Glomerular endothelial cell (primary cell): ENCODE measurements at regions not wholly inside any gene's neighbourhood (a gene's known extent, or its start where the extent isn't known, plus 50 kb on each side); places are given as distances from the start of the nearest gene placed in this dataset.

Source experiments
- DNase-seq: peaks from one replicate; pipeline ENCODE4 v3.0.0-alpha.2; 2011; ENCODE audit warnings: low read depth, low spot score; ENCODE audit errors: extremely low read depth

- no peak for DNase-seq
Measured at GRCh38 chr11:123305601-123306375, 110.7 kb upstream of the CLMP start.

- DNase-seq, result no peak
Measured at GRCh38 chr11:123304828-123305466, 109.9 kb upstream of the CLMP start.

- no peak for DNase-seq
Measured at GRCh38 chr11:123303924-123304323, 108.9 kb upstream of the CLMP start.

GRCh38 chr11:123302751-123303195, 107.7 kb upstream of the CLMP start:
- DNase-seq, result no peak

GRCh38 chr11:123301696-123302400, 106.8 kb upstream of the CLMP start:
- DNase-seq, result no peak

GRCh38 chr11:123301013-123301591, 106.1 kb upstream of the CLMP start:
- DNase-seq, result peak; percentile 48

- DNase-seq, result no peak
Measured at GRCh38 chr11:123299721-123300120, 104.7 kb upstream of the CLMP start.

GRCh38 chr11:123298488-123299447, 103.7 kb upstream of the CLMP start:
- DNase-seq, result no peak

- no peak for DNase-seq
Measured at GRCh38 chr11:123292647-123293046, 97.6 kb upstream of the CLMP start.

GRCh38 chr11:123291201-123291869, 96.3 kb upstream of the CLMP start:
- DNase-seq, result no peak

GRCh38 chr11:123286761-123287160, 91.7 kb upstream of the CLMP start:
- DNase-seq, result no peak

GRCh38 chr11:123286255-123286654, 91.2 kb upstream of the CLMP start:
- no peak for DNase-seq

- no peak for DNase-seq
Measured at GRCh38 chr11:123284454-123284853, 89.4 kb upstream of the CLMP start.

GRCh38 chr11:123282597-123282996, 87.5 kb upstream of the CLMP start:
- no peak for DNase-seq

- no peak for DNase-seq
Measured at GRCh38 chr11:123273616-123274015, 78.6 kb upstream of the CLMP start.

GRCh38 chr11:123272565-123272964, 77.5 kb upstream of the CLMP start:
- no peak for DNase-seq

- no peak for DNase-seq
Measured at GRCh38 chr11:123268156-123268555, 73.1 kb upstream of the CLMP start.

GRCh38 chr11:123265951-123266350, 70.9 kb upstream of the CLMP start:
- DNase-seq, result no peak

- no peak for DNase-seq
Measured at GRCh38 chr11:123264431-123264780, 69.4 kb upstream of the CLMP start.
